Islet precursor cell (in vitro differentiated cells): ENCODE measurements at regions not wholly inside any gene's neighbourhood (a gene's known extent, or its start where the extent isn't known, plus 50 kb on each side); places are given as distances from the start of the nearest gene placed in this dataset.

Experiments
- DNase-seq: peaks from one replicate; pipeline ENCODE4 v3.0.0-alpha.2; 2018

DNA sequence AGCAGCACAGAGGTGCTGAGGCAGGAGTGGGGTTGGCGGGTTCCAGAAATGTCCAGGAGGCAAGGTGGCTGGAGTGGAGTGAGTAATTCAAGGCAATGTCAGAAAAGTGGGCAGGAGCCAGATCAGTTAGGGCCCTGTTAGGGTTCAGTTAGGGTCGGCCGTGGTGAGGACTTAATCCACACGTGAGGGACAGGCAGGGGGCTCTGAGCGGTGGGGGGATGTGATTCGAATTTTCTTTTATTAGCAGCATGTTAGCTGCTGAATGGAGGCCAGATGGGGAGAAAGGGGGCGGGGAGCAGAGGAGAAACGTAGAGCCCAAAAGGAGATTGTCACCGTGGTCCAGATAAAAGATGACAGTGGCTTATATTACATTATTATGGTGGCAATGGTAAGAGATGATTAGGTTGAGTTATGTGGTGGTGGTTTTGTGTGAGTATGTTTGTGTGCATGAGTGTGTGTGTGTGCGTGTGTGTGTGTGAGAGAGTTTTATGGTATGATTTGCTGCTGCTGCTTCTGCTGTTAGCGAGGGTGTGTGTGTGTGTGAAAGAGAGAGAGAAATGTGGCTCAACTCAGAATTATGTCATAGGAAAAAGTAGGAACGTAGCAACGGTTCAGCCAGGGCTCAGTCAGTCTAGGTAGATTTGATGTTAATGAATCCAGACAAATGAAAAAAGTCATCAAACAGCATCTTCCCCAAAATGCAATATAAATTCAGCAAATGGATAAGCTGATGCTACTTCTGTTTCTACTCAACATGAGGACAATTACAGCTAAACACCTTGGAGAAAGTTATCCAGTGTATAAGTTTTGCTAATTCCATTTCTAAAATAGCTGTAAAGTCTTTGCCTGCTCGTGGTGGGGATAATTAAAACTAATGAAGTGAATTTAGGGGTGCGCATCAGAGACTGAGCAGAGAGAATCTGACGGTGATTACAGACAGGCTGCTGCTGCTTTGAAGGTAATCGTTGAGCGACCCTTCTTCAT, 390.6 kb downstream of the HAPSTR1 start:
- DNase-seq, result no peak

- no peak for DNase-seq
Observed at GRCh38 chr16:9484426-9484825, 393.0 kb downstream of the HAPSTR1 start.

DNA sequence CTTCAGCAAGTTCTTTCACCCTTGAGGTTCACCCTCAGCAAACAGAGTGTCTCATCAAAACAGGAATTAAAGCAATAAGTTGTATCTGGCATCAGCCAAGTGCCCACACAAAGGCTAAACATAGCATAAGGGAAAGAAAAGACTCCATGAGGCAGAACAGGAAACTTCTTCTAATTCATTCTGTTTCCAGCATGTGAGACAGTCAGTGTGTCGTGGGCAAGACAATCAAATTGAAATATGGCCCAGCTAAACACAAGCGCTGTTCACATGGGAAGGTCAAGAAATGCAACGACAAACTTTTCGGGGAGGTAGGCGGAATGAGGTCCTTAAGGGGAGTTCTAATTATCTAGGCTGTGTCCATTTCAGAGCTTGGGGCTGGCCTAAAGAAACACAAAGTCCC, 393.4 kb downstream of the HAPSTR1 start:
- no peak for DNase-seq

DNA sequence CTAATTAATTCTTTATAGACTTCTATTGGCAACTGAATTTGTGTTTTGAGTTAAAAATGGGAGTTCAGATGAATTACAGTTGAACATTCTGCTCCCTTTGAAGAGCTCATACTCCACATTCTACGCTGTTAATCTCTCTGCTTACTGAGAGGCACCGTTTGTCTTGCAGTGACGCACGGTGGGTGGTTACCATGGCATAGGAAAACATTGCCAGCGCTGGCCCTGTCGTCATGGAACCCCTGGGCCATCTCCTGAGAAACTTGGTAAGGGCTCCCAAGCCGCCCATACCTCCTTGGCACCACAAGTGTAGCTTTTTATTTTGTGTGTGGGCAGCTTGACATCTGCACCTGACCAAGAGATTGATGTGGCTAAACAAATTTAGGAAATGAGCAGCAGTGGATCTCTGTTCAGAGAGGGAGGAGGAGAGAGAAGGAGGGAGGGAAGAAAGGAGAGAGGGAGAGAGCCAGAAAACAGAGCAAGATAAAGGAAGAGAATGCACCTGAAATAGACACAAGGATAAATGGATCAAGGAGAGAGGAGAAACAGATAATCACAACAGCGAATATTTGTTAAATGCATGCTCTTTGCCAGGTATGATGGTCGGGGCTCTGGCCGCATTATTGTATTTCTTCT, 398.5 kb downstream of the HAPSTR1 start:
- no peak for DNase-seq

DNA sequence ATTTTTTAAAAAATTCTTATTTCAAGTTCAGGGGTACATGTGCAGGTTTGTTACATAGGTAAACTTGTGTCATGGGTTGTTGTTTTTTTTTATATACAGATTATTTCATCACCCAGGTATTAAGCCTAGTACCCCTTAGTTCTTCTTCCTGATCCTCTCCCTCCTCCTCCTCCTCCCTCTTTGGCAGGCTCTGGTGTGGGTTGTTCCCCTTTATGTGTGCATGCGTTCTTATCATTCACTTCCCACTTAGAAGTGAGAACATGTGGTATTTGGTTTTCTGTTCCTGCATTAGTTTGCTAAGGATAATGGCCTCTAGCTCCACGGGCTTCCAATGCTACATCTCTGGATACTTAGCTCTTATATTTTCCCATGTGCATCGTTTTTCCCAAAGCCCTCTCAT, 404.4 kb downstream of the HAPSTR1 start:
- DNase-seq, result peak; percentile 11

DNA sequence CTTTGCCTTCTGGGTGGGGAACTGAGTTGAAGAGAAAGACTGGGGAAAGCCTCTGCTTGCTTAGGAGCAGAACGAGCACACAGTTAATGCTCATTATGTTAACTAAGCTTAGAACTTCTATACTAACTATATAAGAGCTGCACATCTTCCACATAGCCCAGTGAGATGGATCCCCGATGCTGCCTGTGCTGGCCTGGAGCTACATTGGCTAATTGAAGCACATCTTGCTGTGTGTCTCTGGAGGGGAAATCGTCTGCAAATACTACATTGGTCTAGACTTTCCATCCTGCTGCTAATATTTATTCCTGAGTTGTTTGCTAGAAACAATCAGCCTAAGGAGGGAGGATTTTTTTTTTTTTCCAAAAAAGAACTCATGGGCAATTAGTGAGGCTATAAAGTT, 406.3 kb downstream of the HAPSTR1 start:
- DNase-seq, result no peak

DNA sequence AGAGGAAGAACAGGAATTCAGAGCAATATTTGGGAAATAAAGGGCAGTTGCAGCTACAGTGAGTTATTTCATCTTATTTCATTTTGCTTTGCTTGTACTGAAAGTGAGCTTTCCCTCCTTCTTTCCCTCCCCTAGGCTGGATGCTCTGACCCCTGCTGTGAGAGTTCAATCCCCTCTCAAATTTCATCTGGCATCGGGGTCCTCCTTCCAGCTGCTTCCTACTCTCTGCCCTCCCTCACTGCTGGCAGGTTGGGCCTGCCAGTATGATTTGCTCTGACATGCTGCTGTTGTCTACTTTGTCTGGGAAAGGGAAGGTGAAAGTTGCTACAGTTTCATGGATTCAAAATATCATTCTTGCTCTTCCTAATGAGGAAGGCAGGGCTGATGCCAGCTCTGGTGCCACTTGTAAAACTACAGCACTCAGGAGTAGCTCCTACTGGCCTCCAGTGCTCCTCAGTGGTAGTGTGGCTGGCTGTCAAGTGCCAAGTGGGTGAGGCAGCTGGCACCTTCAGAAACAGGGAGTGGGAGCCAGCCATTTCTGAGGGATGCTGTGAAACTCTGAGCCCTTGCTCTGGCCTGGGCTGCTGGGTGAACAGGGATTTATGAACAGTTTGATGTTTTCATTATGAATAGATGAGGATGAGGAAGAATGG, 408.6 kb downstream of the HAPSTR1 start:
- DNase-seq, result no peak

DNA sequence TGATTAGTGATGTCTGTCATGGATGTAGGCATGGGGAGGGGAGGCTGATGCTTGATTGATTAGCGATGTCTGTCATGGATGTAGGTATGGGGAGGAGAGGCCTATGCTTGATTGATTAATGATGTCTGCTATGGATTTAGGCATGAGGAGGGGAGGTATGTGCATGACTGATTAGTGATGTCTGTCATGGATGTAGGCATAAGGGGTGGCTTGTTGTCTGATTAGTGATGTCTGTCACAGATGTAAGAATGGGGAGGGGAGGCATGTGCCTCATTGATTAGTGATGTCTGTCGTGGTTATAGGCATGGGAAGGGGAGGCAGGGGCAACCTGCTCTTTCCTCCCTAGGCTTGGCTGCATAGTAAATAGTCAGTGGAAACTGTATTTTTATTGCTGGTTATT, 409.4 kb downstream of the HAPSTR1 start:
- DNase-seq, result no peak

- no peak for DNase-seq
Observed at GRCh38 chr16:9503251-9503984, 412.0 kb downstream of the HAPSTR1 start.

- DNase-seq, result no peak
Observed at GRCh38 chr16:9508328-9508936, 417.0 kb downstream of the HAPSTR1 start.

- peak; percentile 54 for DNase-seq
Observed at GRCh38 chr16:9509663-9510062, 418.2 kb downstream of the HAPSTR1 start.

DNA sequence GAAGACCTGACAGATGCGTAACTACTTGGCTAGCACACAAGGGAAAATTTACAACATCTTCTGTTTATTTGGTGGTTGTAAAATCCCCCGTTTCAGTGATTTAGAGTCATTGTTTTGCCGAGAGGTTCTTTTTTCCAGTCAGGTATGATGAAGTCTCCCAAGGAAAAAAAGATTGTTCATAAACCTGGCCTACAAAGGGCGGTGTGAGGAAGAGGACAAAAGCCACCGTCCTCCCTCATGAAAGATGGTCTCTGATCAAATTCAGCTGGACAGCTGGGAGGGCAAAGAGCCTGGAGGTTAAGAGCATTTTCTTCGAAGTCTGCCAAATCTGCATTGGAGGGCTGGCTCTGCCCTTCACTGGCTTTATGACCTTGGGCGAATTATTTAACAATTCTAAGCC, 419.9 kb downstream of the HAPSTR1 start:
- no peak for DNase-seq

- DNase-seq, result no peak
Observed at GRCh38 chr16:9516444-9516843, 425.0 kb downstream of the HAPSTR1 start.

DNA sequence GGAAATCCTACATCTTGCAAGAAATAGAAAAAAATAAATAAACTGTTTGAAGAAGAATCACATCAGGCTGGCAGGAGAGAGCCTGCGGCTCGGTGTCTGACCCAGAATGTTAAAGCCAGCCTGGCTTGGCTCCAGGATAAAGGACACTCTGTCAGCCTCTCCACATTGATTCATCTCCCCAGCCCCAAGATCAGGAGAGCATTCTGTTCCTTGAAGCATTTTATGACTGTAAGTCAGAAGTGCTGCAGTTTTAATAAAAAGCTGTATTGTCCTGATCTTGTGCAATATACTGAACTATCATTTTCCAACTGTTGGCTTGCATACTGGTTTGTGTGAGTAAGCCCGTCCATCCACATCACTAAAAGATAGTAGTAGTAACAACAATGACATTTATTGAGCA, 426.6 kb downstream of the HAPSTR1 start:
- no peak for DNase-seq

DNA sequence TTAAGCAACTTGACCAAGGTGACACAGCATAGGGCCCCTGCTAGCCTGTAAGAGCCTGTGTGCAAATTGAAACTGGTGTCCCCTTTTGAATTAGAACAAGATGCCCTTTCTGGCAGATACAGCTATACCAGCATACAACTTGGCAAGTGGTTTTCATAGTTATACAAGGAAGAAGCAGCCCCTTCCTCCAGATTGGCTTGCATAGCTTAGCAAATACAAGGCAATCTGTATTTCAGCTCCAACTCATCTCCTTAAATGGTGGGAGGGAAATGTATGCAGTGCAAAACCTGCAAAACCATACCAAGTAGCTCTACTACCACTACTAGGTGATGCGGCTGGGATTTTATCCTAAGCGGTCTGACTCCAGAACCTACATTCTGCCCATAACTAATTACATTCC, 427.1 kb downstream of the HAPSTR1 start:
- no peak for DNase-seq

GRCh38 chr16:9521749-9522370, 430.4 kb downstream of the HAPSTR1 start:
- peak; percentile 97 for DNase-seq

GRCh38 chr16:9522614-9523013, 431.2 kb downstream of the HAPSTR1 start:
- peak; percentile 63 for DNase-seq

DNA sequence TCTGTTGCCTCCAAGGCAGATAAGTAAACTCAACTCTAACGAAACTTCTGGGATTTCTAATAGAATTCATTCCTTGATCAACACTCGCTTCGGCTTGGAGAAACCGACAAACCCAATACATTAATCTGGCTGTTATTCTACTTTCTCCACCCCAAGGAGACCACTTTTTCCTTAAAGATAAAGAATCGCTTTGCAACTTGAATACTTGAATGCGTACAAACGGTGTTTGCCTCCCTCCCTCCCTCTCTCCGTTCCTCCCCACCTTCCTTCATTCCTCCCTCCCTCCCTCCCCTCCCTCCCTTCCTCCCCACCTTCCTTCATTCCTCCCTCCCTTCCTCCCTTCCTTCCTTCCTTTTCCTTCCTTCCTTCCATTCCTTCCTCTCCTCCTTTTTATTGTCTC, 432.6 kb downstream of the HAPSTR1 start:
- no peak for DNase-seq

DNA sequence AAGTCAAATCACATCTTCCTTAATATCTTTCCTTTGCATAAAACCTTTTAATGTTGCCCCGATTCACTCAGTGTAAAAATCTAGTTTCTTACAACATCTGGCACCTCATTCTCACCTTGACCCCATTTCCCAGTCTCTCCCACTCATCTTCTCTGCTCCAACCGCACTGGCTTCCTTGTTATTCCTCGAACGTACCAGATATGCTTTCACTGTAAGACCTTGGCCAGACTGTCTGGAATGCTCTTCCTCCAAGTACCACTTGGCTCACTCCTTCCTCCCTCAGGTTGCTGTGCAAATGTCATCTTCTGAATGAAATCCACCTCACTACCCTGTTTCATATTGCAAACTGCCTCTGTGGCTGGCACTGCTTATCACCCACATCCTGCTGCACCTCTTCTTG, 433.6 kb downstream of the HAPSTR1 start:
- DNase-seq, result no peak

DNA sequence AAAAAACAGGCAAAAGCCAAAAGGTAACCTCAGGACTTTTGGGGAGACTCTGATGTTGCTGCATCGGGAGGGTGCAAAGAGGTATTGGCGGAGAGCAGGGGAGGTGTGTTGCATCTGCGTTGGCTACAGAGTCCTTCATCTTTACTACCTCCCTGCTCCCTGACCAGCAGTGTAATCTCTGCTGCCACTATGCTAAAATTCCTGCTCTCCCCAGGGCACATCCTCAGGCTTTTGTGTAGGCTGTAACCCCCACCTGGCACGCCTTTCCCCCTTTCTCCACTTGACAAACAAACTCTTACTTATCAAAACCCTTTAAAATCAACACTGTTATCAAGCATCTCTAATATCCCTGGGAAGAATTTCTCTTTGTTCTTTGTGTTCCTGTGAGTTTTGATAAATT, 435.3 kb downstream of the HAPSTR1 start:
- DNase-seq, result no peak

DNA sequence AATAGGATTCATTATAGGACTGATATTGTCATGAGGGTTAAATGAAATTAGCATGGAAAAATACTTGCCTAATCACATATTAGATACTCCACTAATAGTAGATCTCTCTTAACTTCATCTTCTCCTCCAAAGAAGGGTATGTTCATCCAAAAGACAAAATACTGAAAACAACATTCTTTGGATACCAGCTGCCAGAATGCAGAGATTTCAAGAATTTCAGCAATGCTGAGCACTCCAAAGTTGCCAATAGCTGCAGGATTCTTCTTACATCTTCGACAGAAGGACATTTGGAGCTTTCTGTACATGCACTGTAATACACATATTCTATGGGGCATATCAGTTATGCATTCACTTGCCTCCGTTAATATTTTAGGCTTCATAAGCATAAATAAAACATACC, 436.5 kb downstream of the HAPSTR1 start:
- no peak for DNase-seq

DNA sequence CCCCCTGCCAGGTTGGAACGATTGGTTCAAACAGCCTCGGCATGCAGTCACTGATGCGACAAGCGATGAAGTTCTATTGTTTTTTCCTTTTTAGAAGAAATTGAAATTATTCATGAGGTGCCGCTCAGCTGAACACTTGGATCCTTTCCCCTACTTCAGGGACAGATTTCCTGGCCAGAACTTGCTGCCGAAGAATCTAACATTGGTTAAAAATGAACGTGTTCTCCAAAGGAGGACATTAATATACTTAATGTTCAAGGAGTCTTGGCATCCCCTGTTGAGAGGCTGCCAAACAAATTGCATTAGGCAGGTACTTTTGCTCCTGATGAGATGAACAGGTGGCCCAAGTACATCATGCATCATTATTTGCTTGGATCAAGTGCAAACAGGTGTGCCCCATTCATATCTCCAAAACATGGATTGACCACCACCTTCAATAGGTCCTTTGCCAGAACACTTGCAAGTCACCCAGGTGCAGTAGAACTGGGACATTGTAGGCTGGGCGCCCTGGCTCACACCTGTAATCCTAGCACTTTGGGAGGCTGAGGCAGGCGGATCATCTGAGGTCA, 437.2 kb downstream of the HAPSTR1 start:
- DNase-seq, result no peak
